K562 (cell line): ENCODE measurements at regions not wholly inside any gene's neighbourhood (a gene's known extent, or its start where the extent isn't known, plus 50 kb on each side); places are given as distances from the start of the nearest gene placed in this dataset.

ENCODE experiments used
- ATAC-seq: fragments of 200-7000 bp; cut with Tn5 transposase; 3 replicates; pipeline ENCODE4 v1.9.1; 2020; ENCODE audit warnings: moderate library complexity
- BruUV-seq: library from RNA; stranded (reverse); fragments of 400-500 nt; replicated peaks from 2 replicates; lab custom pipeline; 2021; lab: Mats Ljungman, UMichigan
- CTCF ChIA-PET: fragments of 300-600 bp; formaldehyde crosslinking; extraction: SDS; loops from one replicate; lab custom pipeline; 2021; ENCODE audit warnings: low intra/inter-chr PET ratio; lab: Yijun Ruan, JAX
- POLR2A ChIA-PET: fragments of 300-600, 350-650 bp; sonication (Branson Sonifier 250); formaldehyde crosslinking; extraction: SDS; loops from one replicate; lab custom pipeline; 2021; ENCODE audit warnings: antibody characterized with exemption, inconsistent platforms; lab: Yijun Ruan, JAX
- DNase-seq, 4 experiments: peaks; one replicate each; pipeline versions ENCODE4 v3.0.0 to v3.0.0-alpha.2; 2011 to 2018; ENCODE audit warnings: low spot score in 3 of 4, mixed read lengths in 3 of 4; ENCODE audit errors: extremely low read depth in 1 of 4
- FAIRE-seq: peaks from 2 replicates; lab custom pipeline; 2011; peaks lifted over from hg19 to GRCh38; lab: Jason Lieb, UNC
- H2AFZ ChIP-seq: 2 replicates; pipeline ENCODE4 v1.6.0; 2011; ENCODE audit warnings: low read depth, low read length, control low read depth, inconsistent platforms
- H3K27ac ChIP-seq: fragments of 200-600 bp; 3 replicates; pipeline ENCODE4 v1.8.0; 2011; ENCODE audit warnings: low read depth, mild to moderate bottlenecking, control low read depth, inconsistent platforms, low read length, moderate library complexity, mixed read lengths; ENCODE audit errors: extremely low read depth
- H3K27me3 ChIP-seq, 2 experiments: fragments of 300-600 bp in 1 of 2; 2 replicates in 1 of 2; 3 replicates in 1 of 2; pipeline versions ENCODE4 v1.6.0 to v1.8.0; 2011; ENCODE audit warnings: inconsistent platforms in 2 of 2, low read length in 2 of 2, mild to moderate bottlenecking in 1 of 2, mixed read lengths in 1 of 2, moderate library complexity in 1 of 2; ENCODE audit not compliant: control insufficient read depth in 2 of 2, insufficient read depth in 2 of 2
- H3K36me3 ChIP-seq: fragments of 300-600 bp; 3 replicates; pipeline ENCODE4 v1.8.0; 2011; ENCODE audit warnings: mild to moderate bottlenecking, low read length, inconsistent platforms; ENCODE audit not compliant: control insufficient read depth, insufficient read depth
- H3K4me1 ChIP-seq, 2 experiments: fragments of 200-600 bp in 1 of 2; replicated peaks in 1 of 2; 2 replicates in 1 of 2; 3 replicates in 1 of 2; pipeline versions ENCODE4 v1.5.1 to v1.8.0; 2011; ENCODE audit warnings: inconsistent platforms in 2 of 2, low read length in 2 of 2, mild to moderate bottlenecking in 1 of 2, mixed read lengths in 1 of 2, moderate library complexity in 1 of 2; ENCODE audit not compliant: control insufficient read depth in 2 of 2, insufficient read depth in 2 of 2
- H3K4me2 ChIP-seq: 2 replicates; pipeline ENCODE4 v1.6.1; 2011; ENCODE audit warnings: low read length, control low read depth, inconsistent platforms, mixed read lengths; ENCODE audit not compliant: insufficient read depth
- H3K4me3 ChIP-seq: fragments of 200-600 bp; sonication (generic), shearing (Covaris generic); 2 replicates; pipeline ENCODE4 v1.5.1; 2016; ENCODE audit warnings: control low read depth, inconsistent platforms
- H3K79me2 ChIP-seq: fragments of 200-600 bp; 3 replicates; pipeline ENCODE4 v1.8.0; 2011; ENCODE audit warnings: low read length, inconsistent platforms; ENCODE audit not compliant: control insufficient read depth, insufficient read depth
- H3K9ac ChIP-seq, 2 experiments: 2 replicates each; pipeline versions ENCODE4 v1.6.0 to v1.6.1; 2011; ENCODE audit warnings: low read depth in 2 of 2, low read length in 2 of 2, control low read depth in 1 of 2, inconsistent platforms in 1 of 2, mild to moderate bottlenecking in 1 of 2, mixed read lengths in 1 of 2; ENCODE audit not compliant: insufficient read depth in 1 of 2
- H3K9me1 ChIP-seq: one replicate; pipeline ENCODE4 v1.6.0; 2011; ENCODE audit warnings: inconsistent platforms, mild to moderate bottlenecking, low read length, moderate library complexity; ENCODE audit not compliant: control insufficient read depth, insufficient read depth
- H3K9me3 ChIP-seq: replicated peaks from 2 replicates; pipeline ENCODE4 v1.5.1; 2011; ENCODE audit warnings: low read depth, low read length, inconsistent platforms; ENCODE audit not compliant: control insufficient read depth, insufficient read depth
- H4K20me1 ChIP-seq: replicated peaks from 2 replicates; pipeline ENCODE4 v1.6.1; 2011; ENCODE audit warnings: low read length, inconsistent platforms, mixed read lengths; ENCODE audit not compliant: control insufficient read depth, insufficient read depth
- ARHGAP35 ChIP-seq: fragments of 450-650 bp; IDR thresholded peaks from 2 replicates; pipeline ENCODE4 v1.6.1; 2018; ENCODE audit not compliant: partially characterized antibody
- ATF1 ChIP-seq, 2 experiments: fragments of 450-650 bp in 1 of 2; IDR thresholded peaks; 2 replicates each; pipeline ENCODE4 v1.6.1; 2016; ENCODE audit warnings: missing compliant biosample characterization in 1 of 2, missing genetic modification characterization in 1 of 2
- BACH1 ChIP-seq: fragments of 200-800 bp; sonication (Bioruptor generic); IDR thresholded peaks from 2 replicates; pipeline ENCODE4 v1.6.1; 2016; ENCODE audit warnings: missing genetic modification characterization, missing compliant biosample characterization
- CBFA2T3 ChIP-seq: fragments of 450-650 bp; IDR thresholded peaks from 2 replicates; pipeline ENCODE4 v1.6.1; 2017
- CBX2 ChIP-seq: fragments of 200-600 bp; sonication (generic); IDR thresholded peaks from one replicate; pipeline ENCODE4 v1.6.1; 2012; ENCODE audit warnings: mild to moderate bottlenecking, low read length, inconsistent platforms; ENCODE audit not compliant: insufficient read depth, poor library complexity, severe bottlenecking
- ELF2 ChIP-seq: fragments of 250-450 bp; sonication (Bioruptor Pico); IDR thresholded peaks from 2 replicates; pipeline ENCODE4 v1.5.0; 2021; ENCODE audit warnings: mild to moderate bottlenecking
- GMEB1 ChIP-seq: fragments of 250-450 bp; sonication (Bioruptor Pico); IDR thresholded peaks from 2 replicates; pipeline ENCODE4 v1.4.0; 2020; ENCODE audit warnings: mild to moderate bottlenecking
- POLR2A ChIP-seq: fragments of 450-650 bp; conservative IDR thresholded peaks from 2 replicates; pipeline ENCODE4 v1.6.1; 2016
- SREBF2 ChIP-seq: sonication (generic); formaldehyde crosslinking; IDR thresholded peaks from 2 replicates; pipeline ENCODE4 v1.4.0; 2020; ENCODE audit warnings: mild to moderate bottlenecking, missing genetic modification reagents
- STAT6 ChIP-seq: sonication (generic); formaldehyde crosslinking; IDR thresholded peaks from 2 replicates; pipeline ENCODE4 v1.8.1; 2023; ENCODE audit warnings: mild to moderate bottlenecking, missing genetic modification reagents
- ZBTB17 ChIP-seq: fragments of 450-650 bp; formaldehyde crosslinking; IDR thresholded peaks from 2 replicates; pipeline ENCODE4 v1.4.0; 2020; ENCODE audit warnings: mild to moderate bottlenecking
- ZKSCAN1 ChIP-seq: fragments of 150-350 bp; IDR thresholded peaks from 2 replicates; pipeline ENCODE4 v1.6.1; 2016; ENCODE audit warnings: low read depth, low read length
- ZNF561 ChIP-seq: fragments of 450-650 bp; formaldehyde crosslinking; conservative IDR thresholded peaks from 2 replicates; pipeline ENCODE4 v1.4.0; 2020; ENCODE audit warnings: mild to moderate bottlenecking, moderate library complexity
- WGBS: fragments of 100-300 bp; shearing (Covaris generic); methylation state at CpG from one replicate; pipeline ENCODE4 v1.1.6; 2016; ENCODE audit warnings: low coverage, mixed read lengths; ENCODE audit not compliant: insufficient coverage; ENCODE audit errors: missing lambda C conversion rate; 5-methylcytosine and 5-hydroxymethylcytosine counted together
- in situ Hi-C: fragments of 300-500 bp; cut with MboI; formaldehyde crosslinking; loops from 4 replicates; pipeline ENCODE4 v1.15.0; 2018; ENCODE audit warnings: inconsistent platforms, mixed read lengths
- intact Hi-C: fragments of 100-400 bp; cut with micrococcal nuclease; formaldehyde crosslinking; loops from 2 replicates; pipeline ENCODE4 v1.14.2; 2022
- TF ChIP-seq, protein P1 (sequence below): sonication (generic); formaldehyde crosslinking; IDR thresholded peaks from 2 replicates; pipeline ENCODE4 v1.8.1; 2022; ENCODE audit warnings: missing genetic modification reagents
- TF ChIP-seq, protein P2 (sequence below): fragments of 250-450 bp; sonication (Bioruptor Pico); IDR thresholded peaks from 2 replicates; pipeline ENCODE4 v1.5.0; 2020; ENCODE audit warnings: mild to moderate bottlenecking
- TF ChIP-seq, protein P3 (sequence below): fragments of 450-650 bp; formaldehyde crosslinking; IDR thresholded peaks from 2 replicates; pipeline ENCODE4 v1.4.0; 2020; ENCODE audit warnings: mild to moderate bottlenecking, mixed read lengths

- no peaks in the 10 kb centered on the region for H3K36me3 ChIP-seq
- TF ChIP-seq CBX2 (no peak), STAT6 (no peak), BACH1 (tag) (no peak), ARHGAP35 (no peak), SREBF2 (CRISPR knock-in tag) (no peak), ZNF561 (CRISPR knock-in tag) (no peak), ELF2 (no peak), POLR2A (no peak), ZKSCAN1 (no peak), GMEB1 (CRISPR knock-in tag) (no peak), ZBTB17 (CRISPR knock-in tag) (no peak), ATF1 (CRISPR knock-in tag; IDR thresholded peaks at IDR 0.05) (no peak), ATF1 (tag; IDR thresholded peaks at IDR 0.05) (no peak), CBFA2T3 (no peak)
- TF ChIP-seq, protein P1, sequence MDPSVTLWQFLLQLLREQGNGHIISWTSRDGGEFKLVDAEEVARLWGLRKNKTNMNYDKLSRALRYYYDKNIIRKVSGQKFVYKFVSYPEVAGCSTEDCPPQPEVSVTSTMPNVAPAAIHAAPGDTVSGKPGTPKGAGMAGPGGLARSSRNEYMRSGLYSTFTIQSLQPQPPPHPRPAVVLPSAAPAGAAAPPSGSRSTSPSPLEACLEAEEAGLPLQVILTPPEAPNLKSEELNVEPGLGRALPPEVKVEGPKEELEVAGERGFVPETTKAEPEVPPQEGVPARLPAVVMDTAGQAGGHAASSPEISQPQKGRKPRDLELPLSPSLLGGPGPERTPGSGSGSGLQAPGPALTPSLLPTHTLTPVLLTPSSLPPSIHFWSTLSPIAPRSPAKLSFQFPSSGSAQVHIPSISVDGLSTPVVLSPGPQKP (CRISPR knock-in tag) = no peak
- TF ChIP-seq, protein P2, sequence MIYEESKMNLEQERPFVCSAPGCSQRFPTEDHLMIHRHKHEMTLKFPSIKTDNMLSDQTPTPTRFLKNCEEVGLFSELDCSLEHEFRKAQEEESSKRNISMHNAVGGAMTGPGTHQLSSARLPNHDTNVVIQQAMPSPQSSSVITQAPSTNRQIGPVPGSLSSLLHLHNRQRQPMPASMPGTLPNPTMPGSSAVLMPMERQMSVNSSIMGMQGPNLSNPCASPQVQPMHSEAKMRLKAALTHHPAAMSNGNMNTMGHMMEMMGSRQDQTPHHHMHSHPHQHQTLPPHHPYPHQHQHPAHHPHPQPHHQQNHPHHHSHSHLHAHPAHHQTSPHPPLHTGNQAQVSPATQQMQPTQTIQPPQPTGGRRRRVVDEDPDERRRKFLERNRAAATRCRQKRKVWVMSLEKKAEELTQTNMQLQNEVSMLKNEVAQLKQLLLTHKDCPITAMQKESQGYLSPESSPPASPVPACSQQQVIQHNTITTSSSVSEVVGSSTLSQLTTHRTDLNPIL (CRISPR knock-in tag) = no peak
- TF ChIP-seq, protein P3, sequence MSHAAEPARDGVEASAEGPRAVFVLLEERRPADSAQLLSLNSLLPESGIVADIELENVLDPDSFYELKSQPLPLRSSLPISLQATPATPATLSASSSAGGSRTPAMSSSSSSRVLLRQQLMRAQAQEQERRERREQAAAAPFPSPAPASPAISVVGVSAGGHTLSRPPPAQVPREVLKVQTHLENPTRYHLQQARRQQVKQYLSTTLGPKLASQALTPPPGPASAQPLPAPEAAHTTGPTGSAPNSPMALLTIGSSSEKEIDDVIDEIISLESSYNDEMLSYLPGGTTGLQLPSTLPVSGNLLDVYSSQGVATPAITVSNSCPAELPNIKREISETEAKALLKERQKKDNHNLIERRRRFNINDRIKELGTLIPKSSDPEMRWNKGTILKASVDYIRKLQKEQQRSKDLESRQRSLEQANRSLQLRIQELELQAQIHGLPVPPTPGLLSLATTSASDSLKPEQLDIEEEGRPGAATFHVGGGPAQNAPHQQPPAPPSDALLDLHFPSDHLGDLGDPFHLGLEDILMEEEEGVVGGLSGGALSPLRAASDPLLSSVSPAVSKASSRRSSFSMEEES = no peak
- ChIA-PET CTCF (no interaction called here), POLR2A (no interaction called here)
- H3K4me2 ChIP-seq = no peak overlapping the region
- no peaks in the 10 kb centered on the region for H3K9me3 ChIP-seq
- FAIRE-seq (no peak), ATAC-seq (no peak), DNase-seq (no peak)
- BruUV-seq = no TSS peak
- H3K9ac ChIP-seq = no peak overlapping the region
- no peaks in the 10 kb centered on the region for H4K20me1 ChIP-seq
- H3K79me2 ChIP-seq = no peaks in the 10 kb centered on the region
- H3K27me3 ChIP-seq = no peaks in the 10 kb centered on the region
- intact Hi-C loops (no loop called here), in situ Hi-C loops (no loop called here)
- H3K4me3 ChIP-seq = no peak overlapping the region
- no peak overlapping the region for H2AFZ ChIP-seq
- whole genome bisulfite sequencing = 0% methylated on average over 3 of the region's 3 CpGs
- H3K4me1 ChIP-seq = no peaks in the 10 kb centered on the region
- no peak overlapping the region for H3K27ac ChIP-seq
- H3K9me1 ChIP-seq = no peaks in the 10 kb centered on the region
Observed at GRCh38 chr4:163697121-163697520, 202.6 kb downstream of the TMA16 start.
